Panc1 (cell line): ENCODE measurements at regions not wholly inside any gene's neighbourhood (a gene's known extent, or its start where the extent isn't known, plus 50 kb on each side); places are given as distances from the start of the nearest gene placed in this dataset.

Experiments
- ATAC-seq: fragments of 200-7000 bp; cut with Tn5 transposase; 2 replicates; pipeline ENCODE4 v1.9.1; 2020; ENCODE audit warnings: mild to moderate bottlenecking, moderate library complexity
- BruUV-seq: library from RNA; stranded (reverse); fragments of 400-500 nt; replicated peaks from 2 replicates; lab custom pipeline; 2021; lab: Mats Ljungman, UMichigan
- CTCF ChIA-PET: fragments of 300-600 bp; sonication (Branson Sonifier 250); formaldehyde crosslinking; loops from one replicate; lab custom pipeline; 2022; ENCODE audit warnings: antibody characterized with exemption; lab: Charles Lee
- POLR2A ChIA-PET: fragments of 300-600 bp; sonication (Branson Sonifier 250); formaldehyde crosslinking; loops from one replicate; lab custom pipeline; 2022; ENCODE audit warnings: antibody characterized with exemption; lab: Charles Lee
- DNase-seq: peaks from one replicate; pipeline ENCODE4 v3.0.0-alpha.2; 2010; ENCODE audit warnings: low read depth, low spot score
- H3K27ac ChIP-seq: 2 replicates; pipeline ENCODE4 v1.5.1; 2011; ENCODE audit warnings: mild to moderate bottlenecking, low read length, inconsistent platforms
- H3K27me3 ChIP-seq: fragments of 200-500 bp; sonication (Bioruptor generic); 2 replicates; pipeline ENCODE4 v1.6.0; 2014; ENCODE audit warnings: low read length, inconsistent platforms; ENCODE audit not compliant: control insufficient read depth, insufficient read depth
- H3K36me3 ChIP-seq: fragments of 200-500 bp; sonication (Bioruptor generic); 2 replicates; pipeline ENCODE4 v1.5.1; 2014; ENCODE audit warnings: inconsistent platforms, mild to moderate bottlenecking, low read length, moderate library complexity; ENCODE audit not compliant: control insufficient read depth, insufficient read depth
- H3K4me1 ChIP-seq: 2 replicates; pipeline ENCODE4 v1.5.1; 2011; ENCODE audit warnings: inconsistent platforms, mild to moderate bottlenecking, low read length, moderate library complexity; ENCODE audit not compliant: control insufficient read depth, insufficient read depth
- H3K4me3 ChIP-seq, 2 experiments: 2 replicates each; pipeline ENCODE4 v1.5.1; 2011 to 2012; ENCODE audit warnings: low read depth in 2 of 2, low read length in 2 of 2, mild to moderate bottlenecking in 2 of 2, inconsistent platforms in 1 of 2, moderate library complexity in 1 of 2
- H3K9me3 ChIP-seq: fragments of 200-500 bp; sonication (Bioruptor generic); 2 replicates; pipeline ENCODE4 v1.5.1; 2014; ENCODE audit warnings: low read depth, mild to moderate bottlenecking, inconsistent platforms, low read length, moderate library complexity; ENCODE audit not compliant: control insufficient read depth, insufficient read depth
- POLR2AphosphoS5 ChIP-seq: IDR thresholded peaks from 2 replicates; pipeline ENCODE4 v1.6.1; 2012; ENCODE audit warnings: mild to moderate bottlenecking, low read depth, low read length, moderate library complexity
- REST ChIP-seq, 2 experiments: IDR thresholded peaks; 2 replicates each; pipeline ENCODE4 v1.6.1; 2011 to 2012; ENCODE audit warnings: low read depth in 2 of 2, control low read depth in 1 of 2, low read length in 1 of 2, mild to moderate bottlenecking in 1 of 2, moderate library complexity in 1 of 2; ENCODE audit not compliant: insufficient read depth in 1 of 2
- SIN3A ChIP-seq: IDR thresholded peaks from 2 replicates; pipeline ENCODE4 v1.6.1; 2012; ENCODE audit warnings: low read depth, mild to moderate bottlenecking, low read length, moderate library complexity, borderline replicate concordance; ENCODE audit not compliant: insufficient read depth
- TCF7L2 ChIP-seq: IDR thresholded peaks from 2 replicates; pipeline ENCODE4 v1.6.1; 2011; ENCODE audit warnings: mild to moderate bottlenecking, low read depth, low read length, inconsistent platforms
- in situ Hi-C: cut with HindIII; loops from 2 replicates; pipeline ENCODE4 v1.10.0; 2016; ENCODE audit warnings: low sequenced_read_pairs, low pct_unique_long_range_greater_than_20kb
- intact Hi-C: fragments of 100-400 bp; cut with micrococcal nuclease; formaldehyde crosslinking; loops from one replicate; pipeline ENCODE4 v1.10.0; 2022; ENCODE audit not compliant: unreplicated experiment
- TF ChIP-seq, protein P1 (sequence below): fragments of 450-650 bp; IDR thresholded peaks from 2 replicates; pipeline ENCODE4 v1.5.1; 2017; ENCODE audit warnings: mild to moderate bottlenecking

DNA sequence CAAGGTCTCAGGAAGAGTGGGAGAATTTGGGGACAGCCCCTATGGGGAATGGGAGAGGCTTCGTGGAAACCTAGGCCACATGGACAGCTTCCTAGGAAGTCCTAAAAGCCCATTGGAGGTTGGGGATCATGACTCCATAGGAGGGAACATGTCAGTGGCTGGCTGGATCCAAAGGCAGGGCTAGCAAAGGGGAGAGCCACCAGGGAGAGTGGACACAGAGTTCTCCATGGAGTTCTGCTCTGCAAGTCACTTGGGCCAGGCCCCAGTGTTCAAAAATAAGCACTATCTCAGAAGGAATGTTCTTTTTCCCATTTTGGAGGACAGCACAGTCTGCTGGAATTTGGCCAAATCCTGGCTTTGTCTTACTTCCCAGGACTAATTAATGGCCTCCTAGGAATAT is 140.6 kb upstream of the RAD23B start:
- Histone ChIP-seq H3K4me1 (no peaks in the 10 kb centered on the region), H3K36me3 (no peaks in the 10 kb centered on the region), H3K9me3 (no peaks in the 10 kb centered on the region), H3K27me3 (no peaks in the 10 kb centered on the region; the same call in 1 of the 2 replicates), H3K27ac (no peak overlapping the region), H3K4me3 (no peak overlapping the region)
- intact Hi-C loops = no loop called here
- ATAC-seq (no peak), DNase-seq (no peak)
- ChIA-PET POLR2A (no interaction called here), CTCF (no interaction called here)
- TF ChIP-seq SIN3A (no peak), POLR2AphosphoS5 (no peak), TCF7L2 (no peak), REST (IDR thresholded peaks at IDR 0.05; ENCODE audit: insufficient read depth in 1 of 2, low read depth in 2 of 2, low read length in 1 of 2) (no peak)
- TF ChIP-seq, protein P1, sequence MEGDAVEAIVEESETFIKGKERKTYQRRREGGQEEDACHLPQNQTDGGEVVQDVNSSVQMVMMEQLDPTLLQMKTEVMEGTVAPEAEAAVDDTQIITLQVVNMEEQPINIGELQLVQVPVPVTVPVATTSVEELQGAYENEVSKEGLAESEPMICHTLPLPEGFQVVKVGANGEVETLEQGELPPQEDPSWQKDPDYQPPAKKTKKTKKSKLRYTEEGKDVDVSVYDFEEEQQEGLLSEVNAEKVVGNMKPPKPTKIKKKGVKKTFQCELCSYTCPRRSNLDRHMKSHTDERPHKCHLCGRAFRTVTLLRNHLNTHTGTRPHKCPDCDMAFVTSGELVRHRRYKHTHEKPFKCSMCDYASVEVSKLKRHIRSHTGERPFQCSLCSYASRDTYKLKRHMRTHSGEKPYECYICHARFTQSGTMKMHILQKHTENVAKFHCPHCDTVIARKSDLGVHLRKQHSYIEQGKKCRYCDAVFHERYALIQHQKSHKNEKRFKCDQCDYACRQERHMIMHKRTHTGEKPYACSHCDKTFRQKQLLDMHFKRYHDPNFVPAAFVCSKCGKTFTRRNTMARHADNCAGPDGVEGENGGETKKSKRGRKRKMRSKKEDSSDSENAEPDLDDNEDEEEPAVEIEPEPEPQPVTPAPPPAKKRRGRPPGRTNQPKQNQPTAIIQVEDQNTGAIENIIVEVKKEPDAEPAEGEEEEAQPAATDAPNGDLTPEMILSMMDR = no peak
- in situ Hi-C loops = no loop called here
- BruUV-seq = no TSS peak

- in situ Hi-C loops = no loop called here
- intact Hi-C loops = no loop called here
- Histone ChIP-seq H3K27me3 (no peaks in the 10 kb centered on the region; the same call in 1 of the 2 replicates), H3K27ac (no peak overlapping the region), H3K36me3 (no peaks in the 10 kb centered on the region), H3K4me1 (no peaks in the 10 kb centered on the region), H3K4me3 (no peak overlapping the region), H3K9me3 (no peaks in the 10 kb centered on the region)
- DNase-seq = no peak
- POLR2A ChIA-PET = no interaction called here
- CTCF ChIA-PET = no interaction called here
- ATAC-seq = no peak
- BruUV-seq = no TSS peak
- TF ChIP-seq TCF7L2 = no peak
- TF ChIP-seq POLR2AphosphoS5 = no peak
- TF ChIP-seq SIN3A = no peak
- TF ChIP-seq, protein P1 = no peak
- TF ChIP-seq REST (IDR thresholded peaks at IDR 0.05; ENCODE audit: insufficient read depth in 1 of 2, low read depth in 2 of 2, low read length in 1 of 2) = no peak
These were observed 140.0 kb upstream of the RAD23B start for GRCh38 chr9:107142896-107143603.
